ENCODE measurements at regions not wholly inside any gene's neighbourhood (a gene's known extent, or its start where the extent isn't known, plus 50 kb on each side); places are given as distances from the start of the nearest gene placed in this dataset.
"Not testable (repeated sequence)": the region's sequence is repeated elsewhere in the genome, so short reads cannot be mapped to it uniquely, and the experiment has no call there.

DNA sequence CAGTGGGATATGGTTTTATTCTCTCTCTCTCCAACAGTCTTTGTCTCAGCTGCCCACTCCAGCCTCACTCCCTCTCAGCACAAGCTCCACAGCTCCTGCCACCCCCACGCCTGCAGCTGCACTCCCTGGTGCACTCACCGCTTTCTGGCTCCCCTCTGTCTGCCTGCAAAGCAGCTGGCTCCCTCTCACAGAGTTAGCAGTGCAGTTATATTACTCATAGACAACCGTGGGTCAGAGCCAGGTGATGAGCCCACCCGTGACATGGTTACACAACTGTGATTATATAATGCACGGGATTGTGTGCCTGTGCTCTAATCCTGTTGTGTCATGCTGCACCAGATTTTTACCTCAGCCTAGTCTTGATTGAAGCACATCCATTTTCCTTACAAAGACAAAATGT lies 276.9 kb upstream of the CHAC2 start:
- peak; percentile 53 for DNase-seq

DNA sequence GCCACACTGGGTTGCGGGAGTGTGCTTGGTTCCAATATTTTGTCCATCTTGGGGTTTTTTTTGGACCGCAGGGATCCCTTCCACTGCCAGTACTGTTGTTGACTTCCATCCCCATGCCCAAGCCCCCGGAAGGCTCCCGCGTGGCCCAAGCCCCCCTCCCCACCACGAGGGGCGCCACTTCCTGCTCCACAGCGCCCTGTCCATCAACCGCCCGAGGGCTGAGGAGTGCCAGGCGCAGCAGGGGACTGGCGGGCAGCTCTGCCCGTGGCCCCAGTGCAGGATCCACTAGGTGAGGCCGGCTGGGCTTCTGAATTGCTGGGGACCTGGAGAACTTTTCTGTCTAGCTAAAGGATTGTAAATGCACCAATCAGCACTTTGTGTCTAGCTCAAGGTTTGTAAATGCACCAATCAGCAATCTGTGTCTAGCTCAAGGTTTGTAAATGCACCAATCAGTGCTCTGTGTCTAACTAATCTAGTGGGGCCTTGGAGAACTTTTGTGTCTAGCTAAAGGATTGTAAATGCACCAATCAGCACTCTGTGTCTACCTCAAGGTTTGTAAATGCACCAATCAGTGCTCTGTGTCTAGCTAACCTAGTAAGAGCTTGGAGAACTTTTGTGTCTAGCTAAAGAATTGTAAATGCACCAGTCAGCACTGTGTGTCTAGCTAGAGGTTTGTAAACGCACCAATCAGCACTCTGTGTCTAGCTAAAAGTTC lies 281.3 kb upstream of the CHAC2 start:
- DNase-seq, result not testable (repeated sequence)

DNA sequence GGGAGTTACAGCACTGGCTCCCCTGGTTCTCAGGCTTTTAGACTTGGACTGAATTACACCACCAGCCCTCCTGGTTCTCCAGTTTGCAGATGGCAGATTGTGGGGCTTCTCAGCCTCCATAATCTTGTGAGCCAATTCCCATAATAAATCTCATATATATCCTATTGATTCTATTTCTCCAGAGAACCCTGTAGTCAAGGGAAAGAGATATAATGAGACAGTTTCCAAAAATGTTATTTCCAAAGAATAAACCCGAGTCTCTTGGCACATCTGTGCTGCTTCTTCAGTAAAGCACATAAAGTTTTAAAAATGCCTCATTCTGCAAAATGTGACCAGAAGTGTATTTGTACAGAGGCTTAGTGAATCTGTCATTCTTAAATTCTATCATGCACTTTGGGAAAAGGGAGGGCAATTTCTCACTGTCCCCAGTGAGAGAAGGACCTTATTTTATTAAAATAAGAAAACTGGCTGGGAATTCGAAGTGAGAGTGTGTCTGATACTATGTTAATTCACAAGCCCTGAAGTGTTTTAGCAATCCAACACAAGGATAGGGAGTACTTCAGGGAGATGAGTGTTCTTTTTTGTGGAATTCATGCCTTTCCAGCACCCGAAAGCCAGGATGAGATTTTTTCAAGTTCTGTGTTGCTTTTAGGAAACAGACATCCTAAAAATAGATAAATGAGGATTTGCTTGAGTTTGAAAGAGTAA lies 282.4 kb upstream of the CHAC2 start:
- no peak for DNase-seq

DNA sequence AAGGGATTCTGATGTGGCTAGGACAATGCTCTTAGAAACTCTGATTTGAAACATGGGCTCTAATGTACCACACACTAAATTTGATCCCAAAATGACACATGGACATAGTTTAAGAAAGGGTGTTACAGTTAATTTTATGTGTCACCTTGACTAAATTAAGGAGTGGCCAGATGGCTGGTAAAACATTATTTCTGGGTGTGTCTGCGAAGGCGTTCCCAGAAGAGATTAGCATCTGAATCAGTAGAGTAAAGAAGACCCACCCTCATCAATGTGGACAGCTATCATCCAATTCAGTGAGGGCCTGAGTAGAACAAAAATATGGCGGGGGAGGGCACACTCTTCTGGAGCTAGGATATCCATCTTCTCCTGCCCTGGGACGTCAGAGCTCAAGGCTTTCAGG lies 283.1 kb upstream of the CHAC2 start:
- DNase-seq, result no peak

DNA sequence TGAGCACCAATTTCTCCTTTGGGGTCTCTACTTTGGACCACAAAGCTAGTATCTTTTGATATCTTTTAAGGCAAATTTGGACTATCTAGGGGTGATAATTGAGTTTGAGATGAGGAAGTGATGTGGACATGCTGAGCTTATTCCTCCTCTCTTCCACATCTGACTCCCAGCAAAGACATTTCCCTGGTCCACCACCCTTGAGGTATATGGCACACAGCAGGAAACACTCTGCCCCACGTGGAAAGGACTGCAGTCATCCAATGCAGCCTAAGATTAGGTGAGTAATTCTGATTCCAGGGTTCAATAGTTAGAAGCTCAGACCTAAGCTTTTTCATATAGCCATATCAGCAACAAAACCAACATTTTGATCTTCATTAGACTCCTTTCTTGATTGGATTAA lies 290.1 kb upstream of the CHAC2 start:
- DNase-seq, result no peak

DNA sequence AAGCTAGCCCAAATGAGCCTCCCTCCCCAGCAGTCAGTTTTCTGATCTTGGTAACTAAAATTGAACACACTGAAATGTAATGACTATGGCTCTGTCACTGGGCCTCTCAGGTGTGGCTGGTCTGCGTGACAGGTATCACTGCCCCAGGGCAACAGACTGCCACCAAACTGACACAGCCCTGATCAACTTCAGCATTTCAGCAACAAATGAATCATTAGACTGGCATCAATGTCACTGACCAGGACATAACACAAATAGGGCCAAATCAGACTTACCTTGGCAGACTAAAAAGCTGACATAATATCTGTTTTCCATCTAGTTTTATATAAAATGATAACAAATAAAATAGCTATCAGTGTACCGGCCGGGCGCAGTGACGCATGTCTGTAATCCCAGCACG lies 290.8 kb upstream of the CHAC2 start:
- no peak for DNase-seq

DNA sequence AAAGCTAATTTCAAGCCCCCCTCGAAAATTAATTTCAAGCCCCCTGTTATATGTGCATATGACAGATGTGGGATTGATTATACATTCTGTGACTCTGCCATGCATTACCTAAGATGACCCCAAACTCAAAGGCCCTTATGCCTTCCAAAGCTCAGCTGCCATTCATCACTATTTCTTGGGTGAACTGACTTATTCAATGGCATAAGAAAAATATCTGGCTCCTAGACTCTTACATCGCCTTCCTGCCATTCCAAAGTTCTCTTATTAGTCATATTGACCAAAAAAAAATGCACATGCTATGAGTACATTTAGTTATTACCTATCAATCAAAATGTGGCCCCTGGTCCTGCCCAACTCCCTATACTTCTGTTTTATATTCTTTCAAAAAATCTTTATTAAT lies 291.8 kb upstream of the CHAC2 start:
- no peak for DNase-seq

DNA sequence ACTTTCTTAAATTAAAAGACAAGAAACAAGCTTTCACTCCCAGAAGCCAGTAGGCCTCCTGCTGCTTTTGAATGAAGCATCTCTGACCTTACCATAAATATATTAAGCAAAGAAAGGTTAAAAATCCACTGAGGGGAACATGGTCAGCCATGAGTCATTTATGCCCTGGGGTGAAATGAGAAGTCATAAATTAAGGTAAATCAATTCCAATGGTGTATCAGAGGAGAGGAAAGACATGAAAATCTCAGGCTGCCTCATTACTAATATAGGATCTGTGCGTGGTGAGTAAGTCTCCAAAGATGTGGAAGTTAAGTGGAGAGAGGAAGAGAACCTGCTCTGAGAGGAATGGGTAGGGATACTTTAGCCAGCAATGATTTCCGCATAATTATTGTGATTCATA lies 292.3 kb upstream of the CHAC2 start:
- peak; percentile 27 for DNase-seq

DNA sequence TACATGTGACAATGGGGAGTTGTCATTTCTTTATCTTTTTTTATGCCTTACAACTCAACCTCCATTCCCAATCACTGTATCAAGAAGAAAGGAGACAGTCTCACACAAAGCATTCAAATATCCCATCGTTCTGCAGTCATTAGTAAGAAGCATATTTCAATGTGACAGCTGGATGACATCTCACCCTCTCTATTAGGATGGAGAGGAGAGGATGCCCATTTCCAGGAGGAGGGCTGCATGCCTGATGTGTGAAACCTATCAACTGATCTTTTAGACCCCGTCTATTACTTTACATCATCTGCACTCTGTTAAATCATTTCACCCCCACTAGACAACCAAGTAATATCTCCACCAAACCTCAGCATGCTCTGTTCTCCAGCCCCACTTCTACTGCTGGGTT lies 292.7 kb upstream of the CHAC2 start:
- DNase-seq, result no peak

DNA sequence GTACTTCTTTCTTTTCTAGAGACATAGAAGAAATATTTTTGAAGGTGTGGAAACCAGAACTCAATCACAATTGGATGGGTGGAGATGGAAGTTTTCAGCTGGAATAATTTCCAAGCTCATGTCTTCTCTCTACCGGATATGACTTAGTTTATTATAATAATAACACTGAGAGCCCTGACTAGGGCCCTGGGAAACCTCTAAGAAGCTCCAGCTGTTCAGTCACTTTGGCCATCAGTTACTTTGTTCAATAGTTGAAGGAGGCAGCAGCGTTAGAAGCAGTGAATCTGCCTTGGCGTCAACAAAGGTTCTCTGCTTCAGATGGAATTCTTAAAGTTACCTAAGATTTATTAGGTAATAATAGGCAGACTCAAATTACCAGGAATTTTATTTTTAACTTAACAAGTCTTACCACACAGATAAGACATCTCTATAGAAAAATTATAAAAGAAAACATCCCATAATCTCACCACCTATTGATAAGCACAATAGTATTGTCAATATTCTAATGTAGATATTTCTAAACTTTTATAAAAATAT lies 293.8 kb upstream of the CHAC2 start:
- DNase-seq, result no peak

DNA sequence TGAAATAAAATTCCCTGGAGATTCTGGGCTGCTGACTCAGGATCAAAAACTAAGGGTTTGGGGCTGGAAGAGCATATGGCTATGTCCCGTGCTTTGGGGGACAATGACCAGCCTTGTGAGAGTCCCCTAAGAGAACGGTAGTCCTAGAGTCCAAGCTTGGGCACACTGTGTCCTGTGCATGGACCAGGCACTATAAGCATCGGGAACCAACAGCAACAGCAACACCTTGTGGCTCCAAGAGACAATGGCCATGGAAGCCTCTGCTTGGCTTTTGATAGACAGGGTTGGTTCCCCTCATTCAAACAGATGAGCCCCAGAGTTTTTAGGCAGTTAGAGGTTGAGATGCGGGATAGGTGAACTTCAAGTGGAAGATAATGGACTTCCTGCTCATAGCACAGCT lies 294.4 kb upstream of the CHAC2 start:
- no peak for DNase-seq

DNA sequence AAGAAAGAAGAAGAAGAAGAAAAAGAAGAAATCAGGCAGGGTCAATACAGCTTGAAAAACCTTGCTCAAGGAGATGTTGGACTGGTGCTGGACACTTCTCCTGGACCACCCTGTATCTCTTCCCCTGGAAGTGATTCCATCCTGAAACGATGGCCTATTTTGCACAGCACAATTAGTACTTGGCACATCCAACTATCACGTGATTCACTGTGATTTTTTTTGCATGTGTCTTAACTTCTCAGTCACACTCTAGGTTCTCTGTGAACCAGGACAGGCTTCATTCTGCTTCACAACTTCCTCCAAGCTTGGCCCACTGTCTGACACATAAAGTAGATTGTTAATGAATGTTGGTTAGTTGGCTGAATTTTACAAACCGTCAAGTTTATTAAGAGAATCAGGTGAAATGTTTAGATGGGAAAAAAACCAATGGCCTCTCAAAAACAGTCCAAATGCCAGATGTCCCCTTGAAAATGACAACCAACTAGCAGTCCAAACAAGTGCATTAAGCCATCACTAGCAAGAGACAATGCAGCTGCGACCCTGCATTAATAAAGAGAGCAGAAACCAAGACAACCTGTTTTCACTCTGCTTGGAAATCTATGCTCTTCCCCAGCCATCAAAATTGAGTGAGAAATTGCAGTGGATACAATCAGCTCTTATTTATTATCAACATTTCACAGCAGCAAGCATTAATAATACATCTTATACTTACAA lies 300.0 kb upstream of the CHAC2 start:
- DNase-seq, result no peak

DNA sequence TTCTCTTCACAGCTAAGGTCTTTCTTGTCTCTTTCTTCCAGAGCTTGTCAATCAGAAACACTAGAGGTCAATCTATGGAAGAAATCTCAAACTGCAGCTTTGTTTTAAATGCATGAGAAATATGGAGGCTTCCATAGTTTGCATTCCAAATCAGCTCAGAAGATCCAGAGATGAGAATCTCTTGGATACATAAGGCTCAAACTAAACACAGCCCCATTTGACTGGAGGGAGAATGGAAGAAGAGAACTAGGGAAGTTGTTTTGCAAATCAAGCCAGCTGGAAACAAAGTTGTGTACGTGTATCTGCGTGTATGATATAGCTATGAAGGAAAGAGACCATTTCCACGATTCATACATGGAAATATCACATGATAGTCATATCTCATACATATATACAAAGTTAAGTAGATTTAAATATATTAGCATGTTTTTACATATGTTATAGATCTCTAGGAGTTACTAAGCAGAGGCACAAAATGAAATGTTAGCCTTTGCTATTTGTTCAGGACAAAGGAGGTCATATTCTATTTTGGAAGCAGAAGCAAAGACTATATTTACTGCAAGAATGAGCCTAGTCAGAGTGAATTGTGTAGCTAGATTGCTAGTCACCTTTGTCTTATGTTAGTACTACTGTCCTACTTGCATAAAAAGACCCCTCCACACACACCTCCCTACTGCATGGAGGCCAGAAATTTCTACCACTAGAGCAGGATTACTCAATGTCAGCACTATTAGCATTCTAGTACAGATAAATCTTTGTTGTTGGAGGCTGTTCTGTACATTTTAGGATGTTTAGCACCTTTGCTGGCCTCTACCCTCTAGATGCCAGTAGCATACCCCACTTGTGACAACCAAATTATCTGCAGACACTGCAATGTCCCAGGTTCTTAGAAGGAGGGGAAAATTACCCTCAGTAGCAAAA lies 303.5 kb upstream of the CHAC2 start:
- no peak for DNase-seq

DNA sequence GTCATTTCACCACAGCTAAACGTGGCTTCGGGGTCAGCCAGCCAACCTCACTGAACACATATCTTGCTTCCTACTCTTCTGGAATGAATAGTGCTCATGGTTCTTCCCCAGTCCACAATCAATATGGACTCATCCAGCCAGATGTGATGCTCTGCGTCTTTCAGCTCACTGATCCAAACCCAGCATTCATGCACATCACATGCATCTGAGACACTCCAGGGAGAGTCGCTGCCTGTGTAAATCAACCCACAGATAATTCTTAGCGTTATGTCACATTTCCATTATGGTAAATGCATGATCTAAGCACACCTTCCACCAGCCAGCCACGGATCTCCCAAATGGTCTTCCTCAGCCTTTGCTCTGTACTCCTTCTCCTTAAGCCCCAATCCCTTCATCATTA lies 306.7 kb upstream of the CHAC2 start:
- no peak for DNase-seq

DNA sequence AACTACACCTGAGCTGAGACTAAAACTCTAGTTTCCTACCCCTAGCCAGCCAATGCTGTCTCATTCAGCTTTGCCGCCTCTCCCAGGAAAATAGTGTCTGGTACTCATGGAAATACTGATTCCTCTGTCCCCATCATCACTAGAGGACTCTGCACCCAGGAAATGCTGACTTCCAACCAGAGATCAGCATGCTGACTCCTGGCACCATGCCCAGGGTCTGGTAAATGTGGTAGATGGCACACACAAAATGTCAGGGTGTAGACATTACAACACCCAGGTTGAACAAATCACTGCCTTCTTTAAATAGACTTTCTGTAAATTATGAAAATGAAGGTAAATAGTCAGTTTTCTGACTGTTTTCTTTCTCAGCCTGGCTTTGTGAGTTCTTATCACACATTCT lies 307.3 kb upstream of the CHAC2 start:
- DNase-seq, result no peak

DNA sequence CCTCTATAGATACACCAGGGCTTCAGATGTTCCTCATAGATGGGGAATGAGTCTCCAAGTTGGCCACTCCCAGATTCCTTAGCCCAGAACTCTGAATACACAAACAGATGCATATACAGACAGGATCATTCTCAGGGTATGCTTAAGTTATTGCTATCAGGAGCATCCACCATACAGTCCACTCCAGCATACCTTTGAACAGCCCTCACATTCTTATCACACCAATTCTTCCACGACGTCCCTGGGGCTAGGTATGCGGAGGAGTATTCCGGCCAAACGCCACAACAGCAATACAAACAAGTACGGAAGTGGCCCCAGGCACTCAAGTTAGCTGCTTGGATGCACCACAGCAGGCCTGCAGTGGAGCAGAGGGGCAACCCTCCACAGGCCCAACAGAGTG lies 312.5 kb upstream of the CHAC2 start:
- peak; percentile 41 for DNase-seq

DNA sequence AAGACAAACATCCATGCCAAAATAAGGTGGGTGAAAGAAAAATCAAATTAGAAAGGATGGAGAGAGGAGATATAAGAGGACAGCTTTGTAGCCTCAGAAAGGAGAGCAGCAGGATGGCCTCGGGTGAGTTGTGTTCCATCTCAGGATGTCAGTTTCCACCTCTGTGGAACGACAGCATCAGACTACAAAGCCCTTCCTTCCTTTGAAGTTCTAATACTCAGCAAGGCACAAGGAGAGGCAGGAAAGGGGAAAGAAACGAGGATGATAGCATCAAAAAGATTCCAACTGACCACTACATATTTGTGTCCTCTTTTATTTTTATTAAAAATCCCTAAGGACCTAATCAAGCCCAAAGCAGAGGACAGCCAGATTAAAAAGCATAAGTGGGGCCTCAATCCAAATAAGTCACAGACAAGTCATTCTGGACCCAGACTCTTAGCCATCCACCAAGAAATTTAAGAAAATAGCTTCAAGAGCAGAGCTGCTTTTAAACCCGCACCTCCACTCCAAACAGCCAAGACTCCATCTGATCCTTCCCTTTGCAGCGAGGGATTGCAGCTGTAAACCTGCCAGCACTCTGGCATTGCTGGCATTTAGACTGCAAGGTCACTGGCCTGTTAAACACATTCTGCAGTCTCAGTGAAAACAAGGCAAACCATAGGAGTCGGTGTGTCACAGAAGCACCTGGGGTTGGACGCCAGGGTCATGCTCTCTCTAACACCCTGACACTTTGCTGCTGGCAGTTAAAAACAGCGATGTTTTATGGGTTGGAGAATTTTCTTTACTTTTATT lies 314.5 kb upstream of the CHAC2 start:
- no peak for DNase-seq

DNA sequence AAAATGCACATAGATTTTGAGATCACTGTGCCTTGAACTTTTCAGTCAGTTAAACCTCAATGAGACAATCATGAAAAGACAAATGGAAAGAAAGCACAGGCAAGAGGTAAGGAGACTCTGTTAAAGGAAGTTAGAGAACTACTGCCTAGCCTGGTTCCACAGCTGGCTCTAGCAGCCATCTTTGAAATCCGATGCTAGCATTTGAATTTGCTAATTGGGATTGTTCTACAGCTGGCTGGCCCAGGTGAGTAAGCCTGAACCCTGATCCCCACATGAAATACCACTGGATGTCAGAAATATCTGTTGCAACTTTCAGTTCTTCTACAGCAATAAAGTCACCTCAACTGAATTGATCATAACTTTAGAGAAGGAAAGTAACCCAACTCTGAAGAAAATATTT lies 315.2 kb upstream of the CHAC2 start:
- no peak for DNase-seq

DNA sequence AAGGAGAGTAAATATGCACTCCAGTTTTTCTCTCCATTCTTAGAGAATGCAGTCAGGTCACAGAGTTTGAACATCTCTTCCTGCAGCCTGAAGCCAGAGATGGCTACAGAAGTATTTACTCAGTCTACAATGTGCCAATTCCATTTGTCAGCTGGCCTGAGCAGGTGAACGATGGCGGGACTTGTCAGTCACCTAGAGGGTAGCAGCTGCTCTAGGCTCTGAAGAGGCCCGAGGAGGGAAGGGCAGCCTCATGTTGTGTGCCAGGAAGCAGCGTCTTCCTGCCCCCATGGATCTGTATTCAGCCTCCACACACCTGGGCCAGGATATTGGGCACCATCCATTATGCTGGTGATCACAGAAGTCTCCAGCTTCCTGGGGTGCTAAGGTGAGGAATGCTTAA lies 316.7 kb upstream of the CHAC2 start:
- DNase-seq, result no peak

DNA sequence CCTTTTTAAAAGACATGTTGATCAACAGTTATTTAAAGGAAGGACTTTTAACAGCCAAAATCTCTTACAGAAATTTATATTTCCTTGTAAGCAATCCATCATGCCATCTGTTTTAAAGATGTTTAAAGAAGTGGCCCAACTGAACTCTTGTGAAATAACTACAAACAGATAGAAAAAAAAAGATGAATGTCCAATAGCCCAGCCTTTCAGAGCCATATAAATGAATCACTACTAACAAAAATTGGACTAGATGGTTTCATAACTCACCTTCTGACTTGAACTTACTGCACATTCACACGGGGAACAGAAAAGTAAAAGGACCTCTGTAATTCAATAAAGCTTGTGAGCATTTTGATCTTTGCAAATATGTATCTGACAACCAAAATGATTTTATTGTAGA lies 319.0 kb upstream of the CHAC2 start:
- DNase-seq, result no peak

DNA sequence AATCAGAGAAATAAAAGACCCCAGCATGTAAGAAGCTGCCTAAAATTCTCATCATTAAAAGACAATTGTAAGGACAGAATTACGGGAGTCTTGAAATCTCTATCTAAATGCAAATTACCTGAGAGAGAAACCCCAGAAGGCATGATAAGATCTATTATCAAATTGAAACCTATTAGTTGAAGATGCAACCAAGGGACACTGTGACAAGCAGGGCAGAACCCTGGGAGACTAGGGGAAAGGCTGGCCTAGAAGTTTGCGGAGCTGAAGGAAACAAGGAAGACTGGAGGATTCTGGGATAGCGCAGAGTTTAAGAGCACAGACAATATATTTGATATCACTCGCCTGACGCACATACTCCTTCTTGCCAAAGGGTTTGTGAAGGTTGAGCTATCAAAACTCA lies 319.5 kb upstream of the CHAC2 start:
- DNase-seq, result no peak

Measured in kidney glomerular epithelial cell (primary cell).